K562 (cell line): ENCODE measurements at regions not wholly inside any gene's neighbourhood (a gene's known extent, or its start where the extent isn't known, plus 50 kb on each side); places are given as distances from the start of the nearest gene placed in this dataset.

ENCODE experiments used
- ATF2 ChIP-seq: sonication (generic); formaldehyde crosslinking; IDR thresholded peaks from 2 replicates; pipeline ENCODE4 v1.8.1; 2022; ENCODE audit warnings: missing genetic modification reagents
- ATF6 ChIP-seq: sonication (generic); formaldehyde crosslinking; IDR thresholded peaks from 2 replicates; pipeline ENCODE4 v1.4.0; 2020; ENCODE audit warnings: mild to moderate bottlenecking, missing genetic modification reagents
- CBFA2T3 ChIP-seq: fragments of 450-650 bp; IDR thresholded peaks from 2 replicates; pipeline ENCODE4 v1.6.1; 2017
- CEBPB ChIP-seq: fragments of 450-650 bp; IDR thresholded peaks from 2 replicates; pipeline ENCODE4 v1.6.1; 2016; ENCODE audit warnings: missing genetic modification characterization, missing compliant biosample characterization
- DMBX1 ChIP-seq: fragments of 250-450 bp; sonication (Bioruptor Pico); IDR thresholded peaks from 2 replicates; pipeline ENCODE4 v1.8.0; 2022; ENCODE audit warnings: inconsistent platforms, mild to moderate bottlenecking, moderate library complexity, borderline replicate concordance
- ETS2 ChIP-seq: IDR thresholded peaks from 2 replicates; pipeline ENCODE4 v1.6.1; 2016; ENCODE audit warnings: borderline replicate concordance, missing genetic modification characterization, mild to moderate bottlenecking, moderate library complexity, missing compliant biosample characterization; ENCODE audit not compliant: poor library complexity, severe bottlenecking
- EWSR1 ChIP-seq: fragments of 450-650 bp; IDR thresholded peaks from 2 replicates; pipeline ENCODE4 v1.6.1; 2018; ENCODE audit warnings: borderline replicate concordance, mild to moderate bottlenecking, low read depth, moderate library complexity; ENCODE audit not compliant: partially characterized antibody
- FOSL1 ChIP-seq: fragments of 200-800 bp; sonication (Bioruptor generic); conservative IDR thresholded peaks from 2 replicates; pipeline ENCODE4 v1.6.1; 2016; ENCODE audit warnings: missing genetic modification characterization, missing compliant biosample characterization
- HMG20B ChIP-seq: fragments of 250-450 bp; sonication (Bioruptor Pico); IDR thresholded peaks from 2 replicates; pipeline ENCODE4 v1.5.0; 2021; ENCODE audit warnings: mild to moderate bottlenecking
- JUND ChIP-seq, 2 experiments: IDR thresholded peaks; 2 replicates in 1 of 2; 3 replicates in 1 of 2; pipeline ENCODE4 v1.6.1; 2011; ENCODE audit warnings: borderline replicate concordance in 2 of 2, low read depth in 2 of 2, low read length in 2 of 2, improper control_type of control experiment in 1 of 2, missing biosample characterization in 1 of 2, missing genetic modification characterization in 1 of 2, missing genetic modification reagents in 1 of 2
- NCOA2 ChIP-seq, 2 experiments: fragments of 450-650 bp; IDR thresholded peaks; 2 replicates each; pipeline ENCODE4 v1.6.1; 2018; ENCODE audit warnings: mild to moderate bottlenecking in 2 of 2, moderate library complexity in 1 of 2; ENCODE audit not compliant: partially characterized antibody in 2 of 2
- PKNOX1 ChIP-seq: fragments of 450-650 bp; IDR thresholded peaks from 2 replicates; pipeline ENCODE4 v1.6.1; 2016
- POLR2AphosphoS2 ChIP-seq: IDR thresholded peaks from 2 replicates; pipeline ENCODE4 v1.6.1; 2012; ENCODE audit warnings: low read length, improper control_type of control experiment
- SOX6 ChIP-seq: fragments of 450-650 bp; IDR thresholded peaks from 2 replicates; pipeline ENCODE4 v1.6.1; 2014; ENCODE audit warnings: mild to moderate bottlenecking
- TARDBP ChIP-seq: fragments of 450-650 bp; IDR thresholded peaks from 2 replicates; pipeline ENCODE4 v1.6.1; 2016
- TOE1 ChIP-seq, 2 experiments: fragments of 450-650 bp in 1 of 2; sonication (generic) in 1 of 2; formaldehyde crosslinking in 1 of 2; IDR thresholded peaks; 2 replicates each; pipeline versions ENCODE4 v1.7.1 to v1.8.0; 2016 to 2022; ENCODE audit warnings: borderline replicate concordance in 2 of 2, mild to moderate bottlenecking in 2 of 2, antibody characterized with exemption in 1 of 2, inconsistent platforms in 1 of 2, low read depth in 1 of 2, missing genetic modification reagents in 1 of 2, moderate library complexity in 1 of 2
- ZNF133 ChIP-seq: fragments of 250-450 bp; sonication (Bioruptor Pico); IDR thresholded peaks from 2 replicates; pipeline ENCODE4 v1.4.0; 2020; ENCODE audit warnings: mild to moderate bottlenecking
- TF ChIP-seq, protein P1 (sequence below): fragments of 250-450 bp; sonication (Bioruptor Pico); IDR thresholded peaks from 2 replicates; pipeline ENCODE4 v1.5.0; 2020; ENCODE audit warnings: mild to moderate bottlenecking, borderline replicate concordance

DNA sequence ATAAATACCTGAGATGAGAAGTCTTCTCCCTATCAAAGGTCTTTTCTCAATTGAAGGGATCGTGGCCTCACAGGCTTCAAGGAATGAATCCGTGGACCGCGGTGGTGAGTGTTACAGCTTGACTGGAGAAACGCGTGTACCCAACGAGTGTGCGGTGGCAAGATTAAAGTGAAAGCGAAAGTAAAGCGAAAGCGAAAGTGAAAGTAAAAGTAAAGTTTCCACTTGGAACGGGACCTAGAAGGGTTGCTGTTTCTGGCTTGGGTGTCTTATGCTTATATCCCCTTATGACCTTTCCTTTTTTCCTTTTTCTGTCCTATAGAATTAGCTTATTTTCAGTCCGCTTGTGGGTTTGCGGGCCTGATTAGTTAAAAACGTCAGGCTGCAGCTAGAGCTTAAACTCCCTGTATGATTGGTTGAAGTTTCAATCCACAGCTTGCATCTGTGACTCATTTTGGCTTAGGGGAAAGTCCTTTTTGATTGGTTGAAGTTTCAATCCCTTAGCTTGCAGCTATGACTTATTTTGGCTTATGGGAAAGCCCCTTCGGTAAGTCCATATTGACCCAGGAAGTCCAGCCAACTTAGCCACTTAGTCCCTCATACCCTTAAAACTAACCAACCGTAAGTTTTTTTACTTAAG lies 924.3 kb upstream of the CDH10 start (continued):
- TF ChIP-seq, protein P1, sequence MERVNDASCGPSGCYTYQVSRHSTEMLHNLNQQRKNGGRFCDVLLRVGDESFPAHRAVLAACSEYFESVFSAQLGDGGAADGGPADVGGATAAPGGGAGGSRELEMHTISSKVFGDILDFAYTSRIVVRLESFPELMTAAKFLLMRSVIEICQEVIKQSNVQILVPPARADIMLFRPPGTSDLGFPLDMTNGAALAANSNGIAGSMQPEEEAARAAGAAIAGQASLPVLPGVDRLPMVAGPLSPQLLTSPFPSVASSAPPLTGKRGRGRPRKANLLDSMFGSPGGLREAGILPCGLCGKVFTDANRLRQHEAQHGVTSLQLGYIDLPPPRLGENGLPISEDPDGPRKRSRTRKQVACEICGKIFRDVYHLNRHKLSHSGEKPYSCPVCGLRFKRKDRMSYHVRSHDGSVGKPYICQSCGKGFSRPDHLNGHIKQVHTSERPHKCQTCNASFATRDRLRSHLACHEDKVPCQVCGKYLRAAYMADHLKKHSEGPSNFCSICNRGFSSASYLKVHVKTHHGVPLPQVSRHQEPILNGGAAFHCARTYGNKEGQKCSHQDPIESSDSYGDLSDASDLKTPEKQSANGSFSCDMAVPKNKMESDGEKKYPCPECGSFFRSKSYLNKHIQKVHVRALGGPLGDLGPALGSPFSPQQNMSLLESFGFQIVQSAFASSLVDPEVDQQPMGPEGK (CRISPR knock-in tag), result no peak
- TF ChIP-seq FOSL1 (tag), result no peak
- no peak for TF ChIP-seq EWSR1
- no peak for TF ChIP-seq ETS2 (tag)
- no peak for TF ChIP-seq TOE1 (IDR thresholded peaks at IDR 0.05; ENCODE audit: borderline replicate concordance)
- no peak for TF ChIP-seq TOE1 (CRISPR knock-in tag; IDR thresholded peaks at IDR 0.05; ENCODE audit: borderline replicate concordance, low read depth)
- TF ChIP-seq DMBX1 (CRISPR knock-in tag), result no peak
- TF ChIP-seq CEBPB (tag), result no peak
- TF ChIP-seq CBFA2T3, result no peak
- no peak for TF ChIP-seq ATF2 (CRISPR knock-in tag)
- TF ChIP-seq SOX6, result no peak
- TF ChIP-seq POLR2AphosphoS2, result no peak
- TF ChIP-seq ZNF133 (CRISPR knock-in tag), result no peak
- TF ChIP-seq HMG20B (CRISPR knock-in tag), result no peak
- no peak for TF ChIP-seq ATF6 (CRISPR knock-in tag)
- no peak for TF ChIP-seq NCOA2 (IDR thresholded peaks at IDR 0.05; ENCODE audit: partially characterized antibody in 2 of 2)
- TF ChIP-seq TARDBP, result no peak
- no peak for TF ChIP-seq JUND (IDR thresholded peaks at IDR 0.05; ENCODE audit: borderline replicate concordance, low read depth, low read length)
- TF ChIP-seq JUND (tag; IDR thresholded peaks at IDR 0.05; ENCODE audit: borderline replicate concordance, low read depth, low read length), result no peak
- TF ChIP-seq PKNOX1, result no peak
